ENCODE measurements at regions not wholly inside any gene's neighbourhood (a gene's known extent, or its start where the extent isn't known, plus 50 kb on each side); places are given as distances from the start of the nearest gene placed in this dataset.

DNA sequence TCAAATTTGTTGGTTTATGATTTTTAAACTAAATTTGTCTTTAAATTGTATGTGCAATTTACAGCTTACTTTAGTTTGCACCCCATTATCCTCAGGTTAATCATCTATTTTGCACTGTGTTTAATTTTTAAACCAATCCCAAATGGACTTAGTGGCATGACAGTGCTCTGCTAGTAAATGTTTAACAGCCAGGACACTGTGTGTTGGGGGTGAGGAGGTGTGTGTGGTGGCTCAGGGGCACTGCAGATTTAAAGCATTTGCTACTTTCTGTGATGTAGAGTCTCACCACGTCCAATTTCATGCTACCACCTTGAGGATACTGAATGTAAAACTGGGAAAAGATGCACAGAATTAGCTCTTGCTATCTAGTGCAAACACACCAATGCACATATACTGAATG is 225.7 kb downstream of the HAO1 start:
- peaks cover 2% of the 10 kb centered on the region for H3K27me3 Mint-ChIP-seq (ENCODE audit: unreplicated experiment)
- H3K36me3 Mint-ChIP-seq (ENCODE audit: unreplicated experiment), result no peaks in the 10 kb centered on the region
- no peak for DNase-seq
- H3K9me3 Mint-ChIP-seq (ENCODE audit: unreplicated experiment), result peaks cover 5% of the 10 kb centered on the region
- H3K4me1 Mint-ChIP-seq (ENCODE audit: low read depth, unreplicated experiment), result peaks cover 14% of the 10 kb centered on the region
- H3K27ac Mint-ChIP-seq (ENCODE audit: unreplicated experiment), result no peak overlapping the region
- TF ChIP-seq, protein P1, sequence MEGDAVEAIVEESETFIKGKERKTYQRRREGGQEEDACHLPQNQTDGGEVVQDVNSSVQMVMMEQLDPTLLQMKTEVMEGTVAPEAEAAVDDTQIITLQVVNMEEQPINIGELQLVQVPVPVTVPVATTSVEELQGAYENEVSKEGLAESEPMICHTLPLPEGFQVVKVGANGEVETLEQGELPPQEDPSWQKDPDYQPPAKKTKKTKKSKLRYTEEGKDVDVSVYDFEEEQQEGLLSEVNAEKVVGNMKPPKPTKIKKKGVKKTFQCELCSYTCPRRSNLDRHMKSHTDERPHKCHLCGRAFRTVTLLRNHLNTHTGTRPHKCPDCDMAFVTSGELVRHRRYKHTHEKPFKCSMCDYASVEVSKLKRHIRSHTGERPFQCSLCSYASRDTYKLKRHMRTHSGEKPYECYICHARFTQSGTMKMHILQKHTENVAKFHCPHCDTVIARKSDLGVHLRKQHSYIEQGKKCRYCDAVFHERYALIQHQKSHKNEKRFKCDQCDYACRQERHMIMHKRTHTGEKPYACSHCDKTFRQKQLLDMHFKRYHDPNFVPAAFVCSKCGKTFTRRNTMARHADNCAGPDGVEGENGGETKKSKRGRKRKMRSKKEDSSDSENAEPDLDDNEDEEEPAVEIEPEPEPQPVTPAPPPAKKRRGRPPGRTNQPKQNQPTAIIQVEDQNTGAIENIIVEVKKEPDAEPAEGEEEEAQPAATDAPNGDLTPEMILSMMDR (IDR thresholded peaks at IDR 0.05; ENCODE audit: partially characterized antibody, unreplicated experiment), result no peak
- H3K4me3 Mint-ChIP-seq (ENCODE audit: unreplicated experiment), result no peak overlapping the region

DNA sequence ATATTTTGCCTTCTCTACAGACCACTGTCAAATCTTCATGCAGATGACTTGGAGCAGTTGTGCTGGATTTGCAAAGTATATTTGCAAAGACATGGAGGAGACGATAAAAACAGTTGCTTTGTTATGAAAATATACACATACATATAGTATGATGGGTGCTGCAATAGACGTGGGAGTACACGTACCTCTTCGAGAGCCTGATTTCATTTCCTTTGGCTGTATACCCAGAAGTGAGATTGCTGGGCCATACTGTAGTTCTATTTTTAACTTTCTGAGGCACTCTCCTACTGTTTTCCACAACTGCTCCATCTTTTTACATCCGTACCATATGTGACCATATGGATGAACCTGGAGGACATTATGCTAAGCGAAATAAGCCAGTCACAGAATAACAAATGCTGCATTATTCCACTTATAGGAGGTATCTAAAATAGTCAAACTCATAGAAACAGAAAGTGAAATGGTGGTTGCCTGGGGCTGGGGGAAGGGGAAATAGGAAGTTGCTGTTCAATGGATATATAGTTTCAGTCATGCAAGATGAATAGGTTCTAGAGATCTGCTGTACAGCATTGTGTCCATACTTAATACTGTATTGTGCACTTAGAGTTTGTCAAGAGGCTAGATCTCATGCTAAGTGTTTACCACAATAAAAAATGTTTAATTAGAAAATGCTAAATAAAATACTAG is 223.8 kb downstream of the HAO1 start:
- H3K4me3 Mint-ChIP-seq (ENCODE audit: unreplicated experiment), result no peak overlapping the region
- no peaks in the 10 kb centered on the region for H3K36me3 Mint-ChIP-seq (ENCODE audit: unreplicated experiment)
- no peak for DNase-seq
- H3K27me3 Mint-ChIP-seq (ENCODE audit: unreplicated experiment), result peaks cover 2% of the 10 kb centered on the region
- H3K9me3 Mint-ChIP-seq (ENCODE audit: unreplicated experiment), result peaks cover 5% of the 10 kb centered on the region
- TF ChIP-seq, protein P1 (IDR thresholded peaks at IDR 0.05; ENCODE audit: partially characterized antibody, unreplicated experiment), result no peak
- H3K4me1 Mint-ChIP-seq (ENCODE audit: low read depth, unreplicated experiment), result peaks cover 14% of the 10 kb centered on the region
- H3K27ac Mint-ChIP-seq (ENCODE audit: unreplicated experiment), result peak overlapping the region; percentile 79

DNA sequence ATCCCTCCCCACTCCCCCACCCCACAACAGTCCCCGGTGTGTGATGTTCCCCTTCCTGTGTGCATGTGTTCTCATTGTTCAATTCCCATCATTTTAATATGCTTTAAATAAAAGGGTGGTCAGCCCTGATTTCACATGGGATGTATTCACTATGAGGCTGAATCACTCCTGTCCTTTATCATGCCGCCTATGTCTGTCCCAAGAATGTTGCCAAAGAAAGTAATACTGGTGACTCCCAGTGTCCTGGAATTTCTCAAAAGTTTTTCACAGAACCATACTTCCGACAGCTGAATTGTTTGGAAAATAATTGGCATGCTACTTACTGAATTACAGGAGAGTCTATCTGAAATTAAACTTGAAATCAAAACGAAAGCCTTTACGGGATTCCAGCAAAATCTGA is 217.7 kb downstream of the HAO1 start:
- H3K36me3 Mint-ChIP-seq (ENCODE audit: unreplicated experiment), result no peaks in the 10 kb centered on the region
- H3K4me1 Mint-ChIP-seq (ENCODE audit: low read depth, unreplicated experiment), result no peaks in the 10 kb centered on the region
- no peak for DNase-seq
- no peaks in the 10 kb centered on the region for H3K27me3 Mint-ChIP-seq (ENCODE audit: unreplicated experiment)
- H3K4me3 Mint-ChIP-seq (ENCODE audit: unreplicated experiment), result no peak overlapping the region
- TF ChIP-seq, protein P1 (IDR thresholded peaks at IDR 0.05; ENCODE audit: partially characterized antibody, unreplicated experiment), result no peak
- H3K27ac Mint-ChIP-seq (ENCODE audit: unreplicated experiment), result no peak overlapping the region
- H3K9me3 Mint-ChIP-seq (ENCODE audit: unreplicated experiment), result no peaks in the 10 kb centered on the region

DNA sequence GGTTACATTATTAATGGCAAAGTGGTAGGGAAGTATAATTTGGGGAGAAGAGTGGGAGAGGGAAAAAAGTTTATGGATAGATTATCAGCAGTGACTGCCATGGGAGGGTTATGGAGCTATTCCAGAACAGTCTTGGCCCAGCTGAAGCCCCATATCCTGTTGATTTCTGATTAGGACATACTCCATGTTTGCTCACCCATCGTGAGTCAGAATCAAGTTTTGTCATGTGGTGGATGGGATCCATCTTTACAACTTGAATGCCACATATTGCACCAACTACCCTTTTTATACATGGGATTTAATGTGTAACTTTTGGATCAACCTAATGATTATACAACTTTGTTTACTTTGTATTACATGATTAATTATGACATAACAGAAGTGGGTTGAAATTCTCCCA is 217.0 kb downstream of the HAO1 start:
- no peaks in the 10 kb centered on the region for H3K4me1 Mint-ChIP-seq (ENCODE audit: low read depth, unreplicated experiment)
- TF ChIP-seq, protein P1 (IDR thresholded peaks at IDR 0.05; ENCODE audit: partially characterized antibody, unreplicated experiment), result no peak
- H3K27ac Mint-ChIP-seq (ENCODE audit: unreplicated experiment), result no peak overlapping the region
- no peak overlapping the region for H3K4me3 Mint-ChIP-seq (ENCODE audit: unreplicated experiment)
- no peaks in the 10 kb centered on the region for H3K27me3 Mint-ChIP-seq (ENCODE audit: unreplicated experiment)
- no peaks in the 10 kb centered on the region for H3K36me3 Mint-ChIP-seq (ENCODE audit: unreplicated experiment)
- no peaks in the 10 kb centered on the region for H3K9me3 Mint-ChIP-seq (ENCODE audit: unreplicated experiment)
- DNase-seq, result no peak

DNA sequence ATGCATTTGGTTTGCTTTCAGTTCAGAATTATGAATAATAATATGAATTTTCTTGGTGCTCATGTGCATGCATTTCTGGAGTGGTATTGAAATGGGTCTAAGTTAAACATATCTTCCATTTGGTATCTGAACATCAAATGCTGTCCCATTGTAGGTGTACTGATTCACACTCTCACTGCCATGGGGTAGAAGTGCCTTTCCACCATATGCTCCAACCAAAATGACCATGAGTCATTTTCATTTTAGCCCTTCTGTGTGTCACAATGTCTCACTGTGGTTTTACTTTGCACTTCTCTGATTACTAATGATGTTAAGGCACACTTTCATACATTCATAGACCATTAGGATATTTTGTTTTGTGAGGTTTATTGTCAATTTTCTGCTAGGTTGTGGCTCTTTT is 211.9 kb downstream of the HAO1 start:
- no peak overlapping the region for H3K4me3 Mint-ChIP-seq (ENCODE audit: unreplicated experiment)
- no peaks in the 10 kb centered on the region for H3K4me1 Mint-ChIP-seq (ENCODE audit: low read depth, unreplicated experiment)
- TF ChIP-seq, protein P1 (IDR thresholded peaks at IDR 0.05; ENCODE audit: partially characterized antibody, unreplicated experiment), result no peak
- no peaks in the 10 kb centered on the region for H3K9me3 Mint-ChIP-seq (ENCODE audit: unreplicated experiment)
- no peak for DNase-seq
- H3K27ac Mint-ChIP-seq (ENCODE audit: unreplicated experiment), result no peak overlapping the region
- H3K36me3 Mint-ChIP-seq (ENCODE audit: unreplicated experiment), result no peaks in the 10 kb centered on the region
- H3K27me3 Mint-ChIP-seq (ENCODE audit: unreplicated experiment), result no peaks in the 10 kb centered on the region
